ENCODE measurements at regions not wholly inside any gene's neighbourhood (a gene's known extent, or its start where the extent isn't known, plus 50 kb on each side); places are given as distances from the start of the nearest gene placed in this dataset.

- TF ChIP-seq FOXP2 (optimal IDR thresholded peaks at IDR 0.05; ENCODE audit: borderline replicate concordance, extremely low read depth, extremely low read length, insufficient read depth) = no peak
- no peak for TF ChIP-seq POLR2AphosphoS5 (IDR thresholded peaks at IDR 0.05; ENCODE audit: low read depth, low read length)
- TF ChIP-seq SIN3A (IDR thresholded peaks at IDR 0.05; ENCODE audit: borderline replicate concordance, insufficient read depth, low read length) = no peak
- TF ChIP-seq REST (IDR thresholded peaks at IDR 0.05; ENCODE audit: insufficient read depth in 1 of 2, low read depth in 2 of 2, low read length in 2 of 2) = no peak
- no peak for TF ChIP-seq TAF1 (IDR thresholded peaks at IDR 0.05; ENCODE audit: borderline replicate concordance, insufficient read depth, low read length)
These were observed 534.6 kb upstream of the ROBO2 start for GRCh38 chr3:76505202-76505845.

GRCh38 chr3:76509179-76509830 lies 530.6 kb upstream of the ROBO2 start:
- no peak for TF ChIP-seq FOXP2 (optimal IDR thresholded peaks at IDR 0.05; ENCODE audit: borderline replicate concordance, extremely low read depth, extremely low read length, insufficient read depth)
- peak in 1 of 2 experiments; percentile 60; a peak in 2 of 4 replicates for TF ChIP-seq REST (IDR thresholded peaks at IDR 0.05; ENCODE audit: insufficient read depth in 1 of 2, low read depth in 2 of 2, low read length in 2 of 2)

- TF ChIP-seq SIN3A (IDR thresholded peaks at IDR 0.05; ENCODE audit: borderline replicate concordance, insufficient read depth, low read length) (no peak), REST (IDR thresholded peaks at IDR 0.05; ENCODE audit: insufficient read depth in 1 of 2, low read depth in 2 of 2, low read length in 2 of 2) (no peak)
These were observed 525.1 kb upstream of the ROBO2 start for GRCh38 chr3:76514836-76515235.

GRCh38 chr3:76523337-76523736 lies 516.6 kb upstream of the ROBO2 start:
- TF ChIP-seq SIN3A (IDR thresholded peaks at IDR 0.05; ENCODE audit: borderline replicate concordance, insufficient read depth, low read length) (no peak), REST (IDR thresholded peaks at IDR 0.05; ENCODE audit: insufficient read depth in 1 of 2, low read depth in 2 of 2, low read length in 2 of 2) (no peak), TAF1 (IDR thresholded peaks at IDR 0.05; ENCODE audit: borderline replicate concordance, insufficient read depth, low read length) (no peak), FOXP2 (optimal IDR thresholded peaks at IDR 0.05; ENCODE audit: borderline replicate concordance, extremely low read depth, extremely low read length, insufficient read depth) (no peak), POLR2AphosphoS5 (IDR thresholded peaks at IDR 0.05; ENCODE audit: low read depth, low read length) (no peak)

GRCh38 chr3:76525726-76526125 lies 514.2 kb upstream of the ROBO2 start:
- TF ChIP-seq REST (IDR thresholded peaks at IDR 0.05; ENCODE audit: insufficient read depth in 1 of 2, low read depth in 2 of 2, low read length in 2 of 2) = no peak
- no peak for TF ChIP-seq FOXP2 (optimal IDR thresholded peaks at IDR 0.05; ENCODE audit: borderline replicate concordance, extremely low read depth, extremely low read length, insufficient read depth)
- TF ChIP-seq POLR2AphosphoS5 (IDR thresholded peaks at IDR 0.05; ENCODE audit: low read depth, low read length) = no peak
- TF ChIP-seq SIN3A (IDR thresholded peaks at IDR 0.05; ENCODE audit: borderline replicate concordance, insufficient read depth, low read length) = no peak
